ENCODE measurements at regions not wholly inside any gene's neighbourhood (a gene's known extent, or its start where the extent isn't known, plus 50 kb on each side); places are given as distances from the start of the nearest gene placed in this dataset.

DNA sequence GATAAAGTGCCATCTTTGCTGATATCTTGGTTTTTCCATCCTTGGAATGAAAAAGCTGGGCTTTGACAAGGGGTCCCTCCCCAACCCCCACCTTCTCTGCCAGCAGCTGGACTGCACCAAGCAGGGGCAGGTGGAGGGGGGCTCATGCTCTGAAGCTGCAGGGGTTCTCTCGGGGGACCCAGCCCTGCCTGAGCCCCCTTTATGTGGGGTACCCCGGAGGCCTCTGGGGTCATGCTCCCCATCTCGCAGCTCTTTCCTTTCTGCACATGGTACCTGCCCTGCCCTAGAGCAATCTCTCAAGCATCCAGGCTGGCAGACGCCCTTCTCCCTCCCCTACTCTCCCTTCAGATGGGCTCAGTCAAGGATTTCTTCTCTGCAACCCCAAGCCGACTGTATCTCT, 146.7 kb upstream of the PTPN1 start:
- no peak for DNase-seq

DNA sequence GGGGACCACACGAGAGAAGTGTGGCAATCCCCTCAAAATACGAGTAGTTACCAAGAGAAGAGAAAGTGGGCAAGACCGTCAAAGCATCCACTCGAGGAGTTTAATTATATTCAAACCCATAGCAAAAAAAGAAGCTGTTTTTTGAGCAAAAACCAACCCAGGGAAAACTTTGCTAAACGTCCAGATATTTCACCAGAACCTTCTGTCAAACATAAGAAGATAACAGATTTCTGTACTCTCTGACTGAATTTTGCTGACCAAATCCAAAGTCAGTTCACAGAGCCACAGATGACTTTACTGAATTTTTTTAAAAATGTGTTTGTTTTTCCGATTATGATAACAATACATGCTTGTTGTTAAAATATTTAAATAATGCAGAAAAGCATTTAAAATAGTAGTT, 145.6 kb upstream of the PTPN1 start:
- no peak for DNase-seq

GRCh38 chr20:50366270-50367103, 143.7 kb upstream of the PTPN1 start:
- DNase-seq, result peak in 1 of 2 donors; percentile 37

DNA sequence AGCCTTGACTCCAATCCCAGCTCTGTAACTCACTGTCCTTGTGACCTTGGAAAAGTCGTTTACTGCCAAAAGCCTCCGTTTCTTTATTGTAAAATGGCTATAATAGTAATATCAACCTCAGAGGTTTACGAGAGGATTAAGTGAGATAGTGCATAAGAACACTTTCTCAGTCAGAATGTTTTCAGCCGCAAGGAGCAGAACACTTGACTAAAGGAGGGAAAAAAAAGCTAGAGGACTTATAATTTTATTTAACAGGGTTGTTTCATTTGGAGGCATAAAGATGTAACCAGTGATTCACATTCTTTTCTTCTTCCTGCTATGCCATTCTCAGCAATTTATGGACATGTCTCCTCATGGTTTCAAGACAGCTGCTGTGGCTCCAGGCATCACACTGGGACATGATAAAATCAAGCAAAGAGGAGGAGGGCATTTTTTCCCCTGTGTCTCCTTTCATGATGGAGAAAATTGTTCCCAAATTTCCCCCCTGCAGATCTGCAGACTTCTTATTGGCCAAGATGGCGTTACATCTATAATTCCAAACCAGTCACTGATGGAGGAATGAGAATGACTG, 143.0 kb upstream of the PTPN1 start:
- no peak for DNase-seq

DNA sequence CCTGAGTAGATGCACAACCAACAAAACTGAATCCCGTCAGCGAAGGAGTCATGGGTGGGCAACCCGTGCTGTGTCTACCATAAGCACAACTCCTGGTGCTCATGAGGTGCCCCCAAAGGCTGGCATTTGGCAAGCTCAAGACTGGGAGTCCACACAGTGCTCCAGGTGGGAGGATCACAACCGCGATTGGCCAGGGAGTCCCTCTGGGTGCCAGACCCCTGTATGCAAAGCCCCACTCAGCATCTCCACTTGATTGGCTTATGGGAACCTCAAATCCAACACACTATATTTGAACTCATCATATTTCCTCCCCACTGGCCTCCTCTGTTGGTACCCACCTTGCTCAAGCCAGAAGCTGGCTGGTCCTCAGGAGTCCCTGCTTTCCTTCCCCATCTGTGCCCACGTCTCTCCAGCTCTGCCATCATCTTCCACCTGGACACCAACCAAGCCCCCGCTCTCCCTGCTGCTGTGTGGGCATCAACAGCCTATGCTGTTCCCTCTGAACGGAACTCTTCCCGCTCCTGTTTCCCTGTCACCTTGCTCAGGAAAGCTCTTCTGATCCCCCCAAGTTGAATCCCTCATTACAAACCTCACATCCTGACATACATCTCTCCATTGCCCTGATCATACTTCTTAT, 142.3 kb upstream of the PTPN1 start:
- no peak for DNase-seq

- DNase-seq, result no peak
These were observed 141.8 kb upstream of the PTPN1 start for GRCh38 chr20:50368386-50368785.

GRCh38 chr20:50368813-50369224, 141.4 kb upstream of the PTPN1 start:
- no peak for DNase-seq

DNA sequence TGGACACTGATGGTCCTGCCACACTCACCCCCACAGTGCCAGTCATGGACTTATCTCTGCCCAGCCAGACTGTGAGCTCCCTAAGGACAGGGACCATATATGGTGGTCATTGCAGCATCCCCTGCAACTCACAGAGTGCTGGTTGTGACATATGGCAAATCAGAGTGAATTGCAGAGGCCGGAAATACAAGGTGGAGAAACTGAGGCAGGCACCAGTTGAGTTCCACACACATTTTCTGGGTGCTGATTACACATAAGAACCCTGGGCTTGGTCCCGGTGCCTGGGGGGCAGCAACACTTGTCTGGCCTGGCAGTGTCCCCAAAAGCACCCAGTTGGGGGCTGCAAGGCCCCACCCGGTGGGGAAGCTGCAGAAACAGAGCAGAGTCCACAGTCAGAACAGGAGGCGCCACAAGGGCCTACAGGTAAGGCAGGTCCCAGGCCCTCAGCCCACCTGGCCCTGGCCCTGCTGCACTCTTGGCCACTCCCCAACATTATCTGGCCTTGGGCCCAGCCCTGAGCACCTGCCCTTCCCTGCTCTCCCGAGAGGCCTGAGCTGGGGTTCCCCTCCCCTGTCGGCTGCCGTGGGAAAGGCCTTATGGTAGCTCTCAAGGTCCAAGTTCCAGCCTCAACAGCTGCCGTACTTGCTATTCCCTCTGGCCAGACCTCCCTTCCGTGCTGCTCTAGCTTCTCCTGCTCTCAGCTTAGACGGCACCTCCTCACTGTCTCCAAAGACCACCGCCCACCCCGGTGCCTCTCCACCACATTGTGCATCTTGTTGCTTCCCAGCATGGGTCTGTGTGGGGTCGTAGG, 140.8 kb upstream of the PTPN1 start:
- DNase-seq, result no peak

DNA sequence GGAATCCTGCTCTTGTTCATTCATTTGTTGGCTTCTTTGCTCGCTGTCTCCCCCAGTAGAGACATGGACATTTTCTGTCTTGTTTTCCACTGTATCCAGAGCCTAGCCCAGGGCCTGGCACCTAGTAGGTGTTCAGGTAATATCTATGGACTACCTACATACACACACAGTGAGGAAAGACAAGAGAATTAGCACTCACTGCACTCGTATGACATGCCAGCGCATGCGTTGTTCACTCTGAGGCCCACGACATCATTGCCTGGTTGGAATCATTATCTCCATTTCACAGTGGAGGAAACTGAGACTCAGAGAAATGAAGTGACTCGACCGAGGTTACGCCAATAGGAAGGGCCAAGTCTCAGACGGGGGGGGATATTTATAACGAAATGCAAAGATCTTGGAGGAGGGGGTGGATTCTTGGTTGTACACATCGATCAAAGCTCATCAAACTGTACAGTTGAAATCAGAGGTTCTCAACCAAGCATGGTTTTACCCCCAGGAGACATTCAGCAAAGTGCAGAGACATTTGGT, 140.1 kb upstream of the PTPN1 start:
- DNase-seq, result no peak

- DNase-seq, result no peak
These were observed 138.1 kb upstream of the PTPN1 start for GRCh38 chr20:50371878-50372769.

DNA sequence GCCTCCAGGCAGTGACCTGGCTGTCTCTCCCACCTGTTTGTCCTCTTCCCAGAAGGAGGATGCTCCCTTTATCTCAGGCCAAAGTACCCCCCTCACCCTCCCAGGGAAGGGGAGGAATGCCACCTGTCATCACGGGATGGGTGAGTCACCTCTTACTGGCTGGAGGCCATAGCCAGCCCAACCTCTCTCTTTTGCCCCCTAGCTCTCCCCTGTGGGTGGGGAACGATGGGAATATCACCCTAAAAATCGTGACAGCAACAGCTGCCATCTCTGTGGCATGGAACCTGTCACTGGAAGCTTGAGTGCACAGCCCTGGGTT, 137.5 kb upstream of the PTPN1 start:
- DNase-seq, result no peak

- no peak for DNase-seq
These were observed 136.4 kb upstream of the PTPN1 start for GRCh38 chr20:50373674-50374286.

DNA sequence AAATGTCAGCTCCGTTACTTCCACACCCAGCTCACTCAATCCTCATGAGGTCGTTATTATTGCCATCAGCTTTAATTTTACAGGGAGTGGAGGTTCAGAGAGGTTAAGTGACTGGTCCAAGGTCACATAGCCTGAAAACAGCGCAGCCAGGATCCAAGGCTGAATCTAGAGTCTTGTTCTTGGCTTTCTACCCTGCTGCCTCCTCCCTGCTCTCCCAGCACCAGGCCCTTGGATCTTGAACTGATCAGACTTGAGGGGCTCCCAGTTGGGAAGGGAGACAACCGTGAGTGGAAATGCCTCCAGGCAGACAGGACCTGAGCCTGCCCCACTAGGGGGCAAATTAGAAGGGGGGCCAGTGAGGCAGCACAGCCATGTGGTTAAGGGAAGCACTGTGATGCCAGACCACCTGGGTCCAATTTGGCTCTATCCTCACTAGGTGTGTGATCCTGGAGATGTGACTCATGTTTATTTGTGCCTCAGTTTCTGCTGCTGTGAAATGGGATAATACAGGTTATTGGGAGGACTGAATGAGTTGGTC, 135.6 kb upstream of the PTPN1 start:
- no peak for DNase-seq

DNA sequence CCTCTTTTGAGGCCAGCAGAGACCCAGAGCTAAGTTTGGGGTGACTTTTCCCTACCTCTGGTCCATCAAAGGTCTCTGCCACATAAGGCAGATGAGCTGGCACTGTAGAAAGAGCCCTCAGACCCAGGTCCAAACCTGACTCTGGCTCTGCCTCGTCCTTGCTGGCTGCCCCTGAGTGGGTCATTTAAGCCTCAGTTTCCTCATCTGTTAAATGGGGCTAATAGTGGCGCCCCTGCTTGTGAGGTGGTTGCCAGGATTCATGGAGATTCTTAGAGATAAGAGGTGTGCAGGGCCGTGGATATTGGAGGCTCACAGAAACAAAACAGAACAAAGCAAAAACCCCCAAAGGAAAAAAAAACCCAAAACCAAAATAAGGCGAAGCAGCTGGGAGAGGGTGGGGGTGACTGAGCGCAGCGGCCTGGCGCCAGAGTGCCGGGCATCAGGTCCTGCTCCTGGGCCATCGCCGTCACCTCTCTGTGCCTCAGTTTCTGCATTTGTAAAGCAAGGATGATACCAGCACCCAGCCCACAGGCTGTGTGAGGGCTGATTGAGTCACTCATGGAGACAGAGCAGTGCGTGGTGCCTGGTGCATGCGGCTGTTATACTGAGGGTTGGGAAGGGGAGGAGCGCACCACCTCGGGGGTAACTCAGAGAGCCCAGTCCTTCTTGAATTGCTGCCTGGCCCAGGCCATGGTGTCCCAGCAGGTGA, 133.8 kb upstream of the PTPN1 start:
- no peak for DNase-seq

GRCh38 chr20:50376888-50377459, 133.2 kb upstream of the PTPN1 start:
- no peak for DNase-seq

GRCh38 chr20:50378170-50379000, 131.8 kb upstream of the PTPN1 start:
- DNase-seq, result no peak

- no peak for DNase-seq
These were observed 130.9 kb upstream of the PTPN1 start for GRCh38 chr20:50379049-50379990.

GRCh38 chr20:50379991-50380696, 130.0 kb upstream of the PTPN1 start:
- no peak for DNase-seq
